HEK293T (cell line): ENCODE measurements at regions not wholly inside any gene's neighbourhood (a gene's known extent, or its start where the extent isn't known, plus 50 kb on each side); places are given as distances from the start of the nearest gene placed in this dataset.

Experiments used
- CTCF ChIA-PET: fragments of 350-600 bp; formaldehyde crosslinking; extraction: SDS; loops from one replicate; lab custom pipeline; 2021; ENCODE audit warnings: antibody characterized with exemption, inconsistent platforms; lab: Yijun Ruan, JAX
- POLR2A ChIA-PET: fragments of 350-600 bp; formaldehyde crosslinking; extraction: SDS; loops from one replicate; lab custom pipeline; 2020; ENCODE audit warnings: antibody characterized with exemption, inconsistent platforms; lab: Yijun Ruan, JAX
- DNase-seq: peaks from one replicate; pipeline ENCODE4 v3.0.0; 2012; ENCODE audit warnings: mixed read lengths; ENCODE audit errors: extremely low spot score
- ARNT ChIP-seq: fragments of 450-650 bp; IDR thresholded peaks from 2 replicates; pipeline ENCODE4 v1.6.1; 2017; ENCODE audit warnings: mild to moderate bottlenecking
- BHLHE40 ChIP-seq: fragments of 450-650 bp; IDR thresholded peaks from 2 replicates; pipeline ENCODE4 v1.6.1; 2016; ENCODE audit warnings: mild to moderate bottlenecking, moderate library complexity, borderline replicate concordance
- CTBP1 ChIP-seq: fragments of 450-650 bp; IDR thresholded peaks from 2 replicates; pipeline ENCODE4 v1.6.1; 2016; ENCODE audit warnings: borderline replicate concordance
- ELF4 ChIP-seq: fragments of 450-650 bp; IDR thresholded peaks from 2 replicates; pipeline ENCODE4 v1.6.1; 2017; ENCODE audit warnings: antibody characterized with exemption
- FOXA1 ChIP-seq: fragments of 450-650 bp; IDR thresholded peaks from 2 replicates; pipeline ENCODE4 v1.6.1; 2016; ENCODE audit warnings: mild to moderate bottlenecking
- FOXK2 ChIP-seq: fragments of 450-650 bp; IDR thresholded peaks from 2 replicates; pipeline ENCODE4 v1.6.1; 2016; ENCODE audit warnings: mild to moderate bottlenecking
- FOXM1 ChIP-seq: fragments of 450-650 bp; IDR thresholded peaks from 2 replicates; pipeline ENCODE4 v1.6.1; 2017; ENCODE audit warnings: mild to moderate bottlenecking, borderline replicate concordance
- HDGF ChIP-seq: fragments of 450-650 bp; IDR thresholded peaks from 2 replicates; pipeline ENCODE4 v1.6.1; 2017; ENCODE audit warnings: antibody characterized with exemption, borderline replicate concordance
- L3MBTL2 ChIP-seq: fragments of 450-650 bp; conservative IDR thresholded peaks from 2 replicates; pipeline ENCODE4 v1.6.1; 2016; ENCODE audit warnings: mild to moderate bottlenecking
- LEF1 ChIP-seq: fragments of 450-650 bp; IDR thresholded peaks from 2 replicates; pipeline ENCODE4 v1.6.1; 2017; ENCODE audit warnings: mild to moderate bottlenecking, borderline replicate concordance
- NFRKB ChIP-seq: fragments of 450-650 bp; IDR thresholded peaks from 2 replicates; pipeline ENCODE4 v1.6.1; 2016; ENCODE audit warnings: mild to moderate bottlenecking, moderate library complexity
- PKNOX1 ChIP-seq: fragments of 450-650 bp; IDR thresholded peaks from 2 replicates; pipeline ENCODE4 v1.6.1; 2016
- SP1 ChIP-seq: fragments of 450-650 bp; IDR thresholded peaks from 2 replicates; pipeline ENCODE4 v1.6.1; 2017
- SUZ12 ChIP-seq: fragments of 450-650 bp; IDR thresholded peaks from 2 replicates; pipeline ENCODE4 v1.6.1; 2016; ENCODE audit warnings: mild to moderate bottlenecking
- TARDBP ChIP-seq: fragments of 450-650 bp; IDR thresholded peaks from 2 replicates; pipeline ENCODE4 v1.6.1; 2016
- ZNF384 ChIP-seq: fragments of 450-650 bp; IDR thresholded peaks from 2 replicates; pipeline ENCODE4 v1.6.1; 2016

DNA sequence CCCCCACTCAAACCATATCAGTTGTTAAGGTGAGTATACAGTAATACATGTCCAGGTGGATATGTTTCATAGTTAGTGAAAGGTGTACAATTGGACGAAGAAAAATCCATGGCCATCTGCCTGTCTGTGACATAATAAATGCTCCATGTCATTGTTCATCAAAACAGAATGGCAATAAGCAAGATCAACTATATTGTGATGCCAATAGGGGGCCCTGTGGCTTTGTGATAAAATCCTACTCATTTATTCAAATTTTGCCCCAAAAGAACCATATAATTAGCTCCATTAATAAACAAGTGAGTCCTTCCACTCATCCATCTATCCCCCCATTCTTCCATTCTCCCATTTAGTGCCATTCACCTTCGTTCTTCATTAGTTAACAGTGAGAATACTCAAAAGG, 102.0 kb downstream of the MGST1 start:
- DNase-seq: no peak
- ChIA-PET POLR2A (no interaction called here), CTCF (no interaction called here)
- TF ChIP-seq CTBP1 (no peak), ARNT (no peak), SP1 (no peak)

DNA sequence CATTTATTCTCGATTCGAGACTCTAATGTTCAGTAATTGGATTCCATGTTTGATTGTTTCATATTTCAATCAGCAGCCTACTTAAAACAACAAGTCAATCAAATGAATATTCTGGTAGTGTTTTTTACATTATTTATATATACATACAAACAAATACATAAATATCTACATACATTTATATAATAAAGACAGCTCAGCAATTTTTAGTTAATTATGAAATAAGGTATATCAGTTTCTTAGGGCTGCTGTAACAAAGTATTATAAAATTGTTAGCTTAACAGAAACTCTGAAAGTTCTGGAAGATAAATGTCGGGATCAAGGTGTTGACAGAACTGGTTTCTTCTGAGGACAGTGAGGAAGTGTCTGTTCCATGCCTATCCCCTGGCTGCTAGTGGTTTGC, 105.9 kb downstream of the MGST1 start:
- CTCF ChIA-PET: no interaction called here
- TF ChIP-seq L3MBTL2 (no peak), TARDBP (no peak), ZNF384 (no peak), LEF1 (no peak), ARNT (no peak)
- POLR2A ChIA-PET: no interaction called here
- DNase-seq: no peak

DNA sequence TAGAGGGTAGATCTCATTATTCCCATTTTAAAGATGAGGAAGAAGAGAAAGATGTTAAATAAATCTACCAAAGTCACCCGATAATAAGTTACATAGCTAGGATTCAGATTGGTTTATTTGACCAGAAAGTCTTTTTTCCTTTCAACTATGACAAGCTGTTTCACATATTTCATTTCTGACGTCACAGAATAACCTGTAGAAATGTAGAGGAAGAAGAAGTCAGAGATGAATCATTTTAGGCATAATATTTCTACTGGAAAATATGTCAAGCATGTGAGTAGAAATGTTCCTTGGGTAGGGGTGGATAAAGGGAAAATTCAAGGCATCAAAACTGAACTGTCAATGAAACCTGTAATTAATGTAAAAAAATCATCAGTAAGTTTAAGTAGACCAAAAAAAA, 107.0 kb downstream of the MGST1 start:
- CTCF ChIA-PET: no interaction called here

GRCh38 chr12:16458521-16459078, 111.2 kb downstream of the MGST1 start:
- ChIA-PET POLR2A (no interaction called here), CTCF (no interaction called here)
- TF ChIP-seq CTBP1 (no peak), NFRKB (no peak), ARNT (no peak), TARDBP (no peak), ELF4 (no peak), L3MBTL2 (no peak), BHLHE40 (no peak), SP1 (no peak), FOXK2 (no peak), SUZ12 (no peak), HDGF (no peak), ZNF384 (no peak), FOXM1 (no peak), PKNOX1 (no peak), FOXA1 (no peak), LEF1 (no peak)
- no peak for DNase-seq

More for the DNA sequence above, 107.0 kb downstream of the MGST1 start:
- POLR2A ChIA-PET: no interaction called here
- no peak for TF ChIP-seq ZNF384
- no peak for TF ChIP-seq L3MBTL2
- no peak for TF ChIP-seq PKNOX1
- no peak for TF ChIP-seq HDGF
- no peak for TF ChIP-seq NFRKB
- no peak for TF ChIP-seq FOXK2
- no peak for TF ChIP-seq ELF4
- TF ChIP-seq SP1: no peak
- TF ChIP-seq LEF1: no peak
- TF ChIP-seq BHLHE40: no peak
- no peak for TF ChIP-seq TARDBP
- no peak for TF ChIP-seq SUZ12
- no peak for TF ChIP-seq FOXA1
- no peak for TF ChIP-seq ARNT
- TF ChIP-seq FOXM1: no peak
- DNase-seq: no peak

GRCh38 chr12:16467272-16467671, 119.8 kb downstream of the MGST1 start:
- TF ChIP-seq ZNF384 (no peak), SUZ12 (no peak), LEF1 (no peak), ARNT (no peak), FOXM1 (no peak), TARDBP (no peak), NFRKB (no peak), ELF4 (no peak), L3MBTL2 (no peak)
- CTCF ChIA-PET: no interaction called here
- POLR2A ChIA-PET: no interaction called here
- DNase-seq: no peak

- DNase-seq: no peak
- POLR2A ChIA-PET: no interaction called here
- TF ChIP-seq SUZ12: no peak
- no peak for TF ChIP-seq L3MBTL2
- no peak for TF ChIP-seq PKNOX1
- CTCF ChIA-PET: no interaction called here
These were observed 125.2 kb downstream of the MGST1 start for GRCh38 chr12:16472631-16473030.

DNA sequence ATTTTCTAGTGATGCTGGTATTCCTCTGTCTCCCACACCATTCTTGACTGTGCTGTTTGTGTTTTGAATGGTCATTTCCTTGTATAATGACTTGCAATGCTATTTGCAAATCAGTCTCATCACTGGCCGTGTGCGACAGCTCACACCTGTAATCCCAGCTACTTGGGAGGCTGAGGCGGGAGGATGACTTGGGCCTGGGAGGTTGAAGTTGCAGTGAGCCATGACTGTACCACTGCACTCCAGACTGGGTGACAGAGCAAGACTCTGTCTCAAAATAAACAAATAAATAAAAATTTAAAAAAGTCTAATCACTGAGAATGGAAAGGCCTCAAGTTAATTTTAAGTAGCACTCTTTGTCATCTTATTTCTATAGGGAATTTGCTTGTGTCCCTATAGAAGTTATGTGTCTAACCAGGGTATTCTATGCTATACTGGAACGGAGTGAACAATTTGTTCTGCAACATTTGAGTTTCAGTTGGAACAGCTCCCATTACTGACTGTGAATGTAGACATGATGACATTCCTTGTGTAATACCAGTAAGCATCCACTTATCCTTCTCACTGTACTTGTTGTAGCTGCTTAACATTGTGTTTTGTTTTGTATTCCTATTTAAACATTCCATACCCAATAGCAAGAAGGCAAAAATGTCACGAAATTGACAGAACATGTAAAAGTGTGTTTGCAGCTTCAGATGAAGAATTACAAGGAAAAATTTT, 126.3 kb downstream of the MGST1 start:
- DNase-seq: no peak
- ChIA-PET POLR2A (no interaction called here), CTCF (no interaction called here)
- no peak for TF ChIP-seq CTBP1
- TF ChIP-seq PKNOX1: no peak
- TF ChIP-seq TARDBP: no peak
- TF ChIP-seq FOXA1: no peak
- no peak for TF ChIP-seq SUZ12
- TF ChIP-seq L3MBTL2: no peak
- no peak for TF ChIP-seq ZNF384
- TF ChIP-seq BHLHE40: no peak
- TF ChIP-seq FOXM1: no peak
- TF ChIP-seq SP1: no peak
- TF ChIP-seq HDGF: no peak
- no peak for TF ChIP-seq NFRKB
- no peak for TF ChIP-seq FOXK2
- no peak for TF ChIP-seq LEF1
- no peak for TF ChIP-seq ARNT
- no peak for TF ChIP-seq ELF4
